DND-41 (cell line): ENCODE measurements at regions not wholly inside any gene's neighbourhood (a gene's known extent, or its start where the extent isn't known, plus 50 kb on each side); places are given as distances from the start of the nearest gene placed in this dataset.

ENCODE experiments used
- CTCF ChIP-seq: IDR thresholded peaks from 2 replicates; pipeline ENCODE4 v1.5.1; 2012; ENCODE audit warnings: borderline replicate concordance, low read length, moderate library complexity, mild to moderate bottlenecking; ENCODE audit not compliant: poor library complexity, severe bottlenecking; ENCODE audit errors: extremely low read depth
- EZH2 ChIP-seq: IDR thresholded peaks from 3 replicates; pipeline ENCODE4 v1.6.1; 2012; ENCODE audit warnings: borderline replicate concordance, low read depth, mild to moderate bottlenecking, moderate library complexity, low read length, inconsistent platforms; ENCODE audit not compliant: severe bottlenecking

- TF ChIP-seq CTCF (no peak), EZH2 (no peak)
Observed at GRCh38 chr13:40408602-40409001, 257.8 kb downstream of the FOXO1 start.
